HG03558 (cell line): ENCODE measurements at regions not wholly inside any gene's neighbourhood (a gene's known extent, or its start where the extent isn't known, plus 50 kb on each side); places are given as distances from the start of the nearest gene placed in this dataset.

Source experiments
- ATAC-seq: cut with Tn5 transposase; IDR thresholded peaks from one replicate; pipeline ENCODE4 v1.9.1; 2021; ENCODE audit warnings: moderate number of reproducible peaks; ENCODE audit not compliant: unreplicated experiment; ENCODE audit errors: extremely low read depth

GRCh38 chr11:123261345-123262106 is 66.5 kb upstream of the CLMP start:
- no peak for ATAC-seq

- ATAC-seq: no peak
Measured at GRCh38 chr11:123260511-123261211, 65.6 kb upstream of the CLMP start.

- ATAC-seq: no peak
Measured at GRCh38 chr11:123258877-123259276, 63.8 kb upstream of the CLMP start.

GRCh38 chr11:123257370-123257769 is 62.3 kb upstream of the CLMP start:
- ATAC-seq: no peak

- no peak for ATAC-seq
Measured at GRCh38 chr11:123255909-123256308, 60.9 kb upstream of the CLMP start.

- no peak for ATAC-seq
Measured at GRCh38 chr11:123254357-123254756, 59.3 kb upstream of the CLMP start.

GRCh38 chr11:123253911-123254310 is 58.9 kb upstream of the CLMP start:
- no peak for ATAC-seq

GRCh38 chr11:123253223-123253622 is 58.2 kb upstream of the CLMP start:
- ATAC-seq: no peak

GRCh38 chr11:123251657-123252344 is 56.8 kb upstream of the CLMP start:
- ATAC-seq: no peak

GRCh38 chr11:123250892-123251656 is 56.0 kb upstream of the CLMP start:
- ATAC-seq: no peak

- no peak for ATAC-seq
Measured at GRCh38 chr11:123249354-123249753, 54.3 kb upstream of the CLMP start.

- ATAC-seq: no peak
Measured at GRCh38 chr11:123247813-123248379, 52.8 kb upstream of the CLMP start.

GRCh38 chr11:123247496-123247799 is 52.4 kb upstream of the CLMP start:
- ATAC-seq: no peak

- ATAC-seq: no peak
Measured at GRCh38 chr11:123246749-123247495, 51.9 kb upstream of the CLMP start.

- no peak for ATAC-seq
Measured at GRCh38 chr11:123245567-123245966, 50.5 kb upstream of the CLMP start.
